Astrocyte of the cerebellum (primary cell): ENCODE measurements at regions not wholly inside any gene's neighbourhood (a gene's known extent, or its start where the extent isn't known, plus 50 kb on each side); places are given as distances from the start of the nearest gene placed in this dataset.

Source experiments
- DNase-seq: peaks from one replicate; pipeline ENCODE4 v3.0.0-alpha.2; 2011; ENCODE audit warnings: low read depth
- H3K4me3 ChIP-seq: 2 replicates; pipeline ENCODE4 v1.5.1; 2011; ENCODE audit warnings: mild to moderate bottlenecking, low read depth, low read length, moderate library complexity
- CTCF ChIP-seq: IDR thresholded peaks from 2 replicates; pipeline ENCODE4 v1.5.1; 2012; ENCODE audit warnings: low read length, low read depth, moderate library complexity, mild to moderate bottlenecking; ENCODE audit errors: missing control alignments
- in situ Hi-C: cut with HindIII; loops from 2 replicates; pipeline ENCODE4 v1.10.0; 2017; ENCODE audit warnings: low sequenced_read_pairs

- DNase-seq = no peak
- no peak for TF ChIP-seq CTCF
- no peak overlapping the region for H3K4me3 ChIP-seq
- in situ Hi-C loops = no loop called here
Measured at GRCh38 chr2:123696021-123696420, 329.1 kb upstream of the CNTNAP5 start.

GRCh38 chr2:123696799-123697410, 328.2 kb upstream of the CNTNAP5 start:
- in situ Hi-C loops = no loop called here
- DNase-seq = no peak
- TF ChIP-seq CTCF = no peak
- H3K4me3 ChIP-seq = no peak overlapping the region

- H3K4me3 ChIP-seq = no peak overlapping the region
- no peak for DNase-seq
- TF ChIP-seq CTCF = no peak
- in situ Hi-C loops = no loop called here
Measured at GRCh38 chr2:123715467-123715982, 309.6 kb upstream of the CNTNAP5 start.

GRCh38 chr2:123717636-123718334, 307.3 kb upstream of the CNTNAP5 start:
- no peak for DNase-seq
- in situ Hi-C loops = no loop called here
- TF ChIP-seq CTCF = no peak

DNA sequence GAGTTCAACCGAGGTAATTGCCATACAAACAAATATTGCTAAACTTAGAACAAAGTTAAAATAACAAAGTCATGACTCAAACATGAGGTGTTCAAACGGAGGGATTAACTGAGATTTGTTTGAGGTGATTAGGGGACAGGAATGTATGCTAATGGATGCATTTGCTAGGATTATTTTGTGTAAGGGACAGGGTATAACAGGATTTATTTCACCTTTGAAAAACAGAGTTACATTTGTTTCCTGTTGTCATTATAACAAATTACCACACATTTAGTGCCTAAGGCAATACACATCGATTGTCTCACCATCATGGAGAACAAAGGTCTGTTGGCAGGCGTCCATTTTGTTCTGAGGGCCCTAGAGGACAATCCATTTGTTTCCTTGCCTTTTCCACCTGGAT, 304.3 kb upstream of the CNTNAP5 start:
- no peak for TF ChIP-seq CTCF
- DNase-seq = no peak
- in situ Hi-C loops = no loop called here
- no peak overlapping the region for H3K4me3 ChIP-seq

More at GRCh38 chr2:123717636-123718334, 307.3 kb upstream of the CNTNAP5 start:
- H3K4me3 ChIP-seq = no peak overlapping the region

GRCh38 chr2:123723706-123724105, 301.4 kb upstream of the CNTNAP5 start:
- in situ Hi-C loops = no loop called here
- no peak for TF ChIP-seq CTCF

More at GRCh38 chr2:123723706-123724105, 301.4 kb upstream of the CNTNAP5 start:
- DNase-seq = no peak
- no peak overlapping the region for H3K4me3 ChIP-seq
